Activated CD4-positive, alpha-beta T cell treated with anti-CD3 and anti-CD28 coated beads, Interleukin-2, Interleukin-6, amounts not matched to agents 100 ng/mL and 50 ng/mL, durations not matched to agents 16 hours and 8 hours (primary cell): ENCODE measurements at regions not wholly inside any gene's neighbourhood (a gene's known extent, or its start where the extent isn't known, plus 50 kb on each side); places are given as distances from the start of the nearest gene placed in this dataset.
A peak's percentile ranks its signal among the peaks of the same experiment; 100 is the strongest.
"Not testable (repeated sequence)": the region's sequence is repeated elsewhere in the genome, so short reads cannot be mapped to it uniquely, and the experiment has no call there.

Experiments used
- DNase-seq: peaks from one replicate; pipeline ENCODE4 v3.0.0-alpha.2; 2020

GRCh38 chr4:132556316-132556715, 592.8 kb upstream of the PCDH10 start:
- DNase-seq, result no peak

DNA sequence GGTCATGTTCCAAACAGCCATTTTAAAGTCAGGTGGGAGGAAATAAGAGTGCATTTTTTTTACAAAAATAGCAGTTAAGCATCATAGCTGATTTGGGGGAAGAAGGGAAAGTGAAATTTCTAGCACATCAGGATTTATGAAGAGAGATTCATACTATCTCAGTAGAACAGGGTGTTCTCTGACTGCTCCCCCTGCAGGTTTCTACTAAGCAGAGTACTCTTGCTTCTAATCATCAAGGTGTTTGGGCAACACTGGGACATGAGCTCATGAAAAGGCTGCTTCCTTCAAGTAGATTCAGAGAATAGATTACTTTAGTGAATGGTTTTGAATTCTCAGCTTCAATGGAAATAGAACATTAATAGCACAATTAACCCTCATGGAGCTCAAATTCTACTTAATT, 591.4 kb upstream of the PCDH10 start:
- no peak for DNase-seq

DNA sequence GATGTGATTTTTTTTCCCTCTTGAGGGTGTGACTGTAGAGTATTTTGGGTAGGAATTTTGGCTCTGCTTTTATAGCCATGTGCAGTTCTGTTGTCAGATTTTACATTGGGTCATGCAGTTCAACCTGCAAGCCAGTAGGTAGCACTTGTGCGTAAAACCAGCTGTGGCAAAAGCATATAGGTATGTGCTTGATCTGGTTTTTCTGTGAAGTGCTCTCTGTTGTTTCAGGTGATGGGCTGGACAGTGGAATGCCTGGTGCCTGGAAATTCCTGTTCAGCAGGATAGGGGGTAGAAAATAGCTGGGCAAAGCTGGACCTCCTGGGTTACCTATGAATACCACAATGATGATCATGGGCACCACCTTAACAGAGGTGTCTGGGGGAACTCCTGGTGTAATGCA, 584.2 kb upstream of the PCDH10 start:
- no peak for DNase-seq

DNA sequence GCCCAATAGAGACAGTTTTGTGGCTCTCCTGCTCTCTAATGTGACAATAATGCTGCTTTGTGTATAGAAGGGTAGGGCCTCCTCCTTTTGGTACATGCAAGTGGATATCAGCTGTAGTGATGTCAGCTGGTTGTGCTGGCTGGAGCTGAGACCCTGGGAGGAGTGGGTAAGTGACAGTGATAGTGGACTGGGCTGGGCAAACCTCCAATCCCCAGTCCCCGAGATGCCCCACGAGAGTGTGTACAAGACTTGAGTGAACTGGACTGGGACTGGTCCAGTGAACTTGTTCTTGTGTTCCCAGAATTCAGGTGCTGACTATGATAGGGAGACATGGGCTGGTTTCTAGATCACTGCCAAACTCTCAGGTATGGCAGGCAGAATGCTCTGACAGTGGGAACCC, 583.6 kb upstream of the PCDH10 start:
- DNase-seq, result no peak

DNA sequence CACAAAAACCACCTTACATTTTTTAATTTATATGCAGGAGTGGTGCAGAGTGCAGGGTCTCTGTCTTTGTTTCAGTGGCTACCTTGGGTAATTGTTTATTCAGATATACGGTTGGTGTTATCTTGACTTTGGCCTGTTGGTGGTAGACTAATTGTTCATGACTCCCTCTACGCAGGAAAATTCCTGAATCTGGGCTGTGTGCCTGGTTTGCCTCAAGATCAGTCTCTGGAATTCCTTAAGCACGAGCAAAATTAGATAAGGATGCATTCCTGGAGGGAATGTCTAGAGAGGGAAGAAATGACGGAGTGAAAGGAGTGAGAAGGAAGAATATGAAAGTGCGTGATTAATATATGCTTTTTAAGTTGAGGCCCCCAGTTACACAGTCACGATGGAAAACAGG, 576.9 kb upstream of the PCDH10 start:
- no peak for DNase-seq

GRCh38 chr4:132587626-132588025, 561.5 kb upstream of the PCDH10 start:
- no peak for DNase-seq

GRCh38 chr4:132592340-132592739, 556.8 kb upstream of the PCDH10 start:
- no peak for DNase-seq

- DNase-seq, result no peak
These were observed 556.2 kb upstream of the PCDH10 start for GRCh38 chr4:132592850-132593249.

DNA sequence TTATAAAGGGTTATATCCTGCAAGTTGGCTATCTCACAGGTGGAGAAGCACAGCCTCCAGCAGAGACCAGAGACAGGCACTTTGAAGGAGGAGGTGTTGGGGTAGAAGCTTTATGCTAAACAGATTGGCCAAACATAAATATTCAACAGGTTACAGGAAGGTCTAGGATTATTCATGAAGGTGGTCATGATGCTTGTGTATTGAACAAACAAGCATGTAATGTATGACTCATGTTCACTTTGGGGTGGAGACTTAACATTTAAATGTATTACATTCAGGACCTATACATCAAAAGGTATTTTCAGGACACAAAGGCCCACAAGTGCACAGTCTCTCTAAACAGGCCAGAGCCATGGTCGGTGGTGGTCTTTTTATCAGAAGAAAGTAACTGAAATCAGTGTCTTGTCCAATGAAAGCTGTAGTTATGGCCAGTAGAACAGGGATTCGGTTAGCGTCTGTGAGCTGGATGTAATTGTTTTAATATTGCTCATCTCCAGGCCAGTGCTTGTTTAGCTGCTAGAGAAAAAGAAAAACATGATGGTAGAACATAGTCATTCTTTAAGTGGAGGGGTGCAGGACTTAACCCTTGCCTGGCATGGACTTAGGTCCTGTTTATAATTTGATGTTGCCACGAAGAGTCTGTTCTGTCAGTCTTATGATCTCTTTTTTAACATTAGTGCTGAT, 555.2 kb upstream of the PCDH10 start:
- DNase-seq, result no peak

GRCh38 chr4:132596186-132596585, 552.9 kb upstream of the PCDH10 start:
- DNase-seq, result no peak

DNA sequence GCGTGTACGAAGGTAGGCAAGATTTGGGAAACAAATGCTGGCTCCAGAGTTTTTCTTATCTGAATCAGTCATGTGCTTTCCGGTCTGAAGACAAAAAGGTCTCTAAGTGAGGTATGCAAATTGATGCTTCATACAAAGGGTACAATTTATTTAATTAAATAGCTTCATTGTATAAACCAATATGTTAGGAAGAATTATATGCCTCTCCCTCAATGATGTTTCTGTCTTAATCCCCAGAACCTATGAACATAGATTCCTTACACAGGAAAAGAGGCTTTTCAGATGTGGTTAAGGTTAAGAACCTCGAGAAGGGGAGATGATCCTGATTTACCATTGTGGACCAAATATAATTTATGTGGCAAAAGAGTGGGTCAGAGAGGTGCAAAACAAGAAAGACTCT, 543.5 kb upstream of the PCDH10 start:
- no peak for DNase-seq

GRCh38 chr4:132614682-132615081, 534.4 kb upstream of the PCDH10 start:
- no peak for DNase-seq

GRCh38 chr4:132619968-132620367, 529.1 kb upstream of the PCDH10 start:
- DNase-seq, result no peak

GRCh38 chr4:132642016-132642817, 506.9 kb upstream of the PCDH10 start:
- peak; percentile 28 for DNase-seq

DNA sequence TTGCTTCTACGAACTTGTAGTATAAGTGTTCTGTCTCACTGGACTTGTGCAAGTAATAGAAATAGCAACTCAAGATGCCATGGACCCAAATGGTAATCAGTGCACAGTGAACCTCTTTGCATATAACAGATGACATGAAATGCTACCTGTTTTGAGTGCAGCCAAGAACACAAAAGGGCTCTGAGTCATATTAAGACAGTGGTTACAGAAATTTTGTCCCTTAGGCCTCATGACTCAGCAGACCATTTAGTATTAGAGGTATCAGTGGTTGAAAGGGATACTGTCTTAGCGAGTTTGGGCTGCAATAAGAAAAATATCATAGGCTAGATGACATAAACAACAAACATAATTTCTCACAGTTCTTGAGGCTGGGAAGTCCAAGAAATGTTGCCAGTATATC, 502.9 kb upstream of the PCDH10 start:
- peak; percentile 10 for DNase-seq

DNA sequence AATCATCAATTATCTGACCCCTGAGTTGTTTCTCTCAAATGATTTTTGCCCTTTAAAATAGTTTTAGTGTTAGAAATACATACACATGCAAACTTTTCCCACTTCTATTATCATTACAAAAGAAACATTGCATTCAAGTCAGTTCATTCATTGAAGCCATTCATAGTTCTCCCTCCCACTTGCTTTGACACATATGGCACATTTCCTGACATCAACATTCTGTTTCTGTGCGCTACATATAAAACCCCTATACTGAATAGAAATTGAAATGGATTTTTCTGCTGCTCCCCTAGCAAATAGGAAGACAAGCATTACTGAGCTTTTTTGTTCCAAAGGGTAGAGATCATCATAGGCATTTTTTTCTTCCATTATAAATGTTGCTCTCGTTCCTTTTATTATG, 497.9 kb upstream of the PCDH10 start:
- no peak for DNase-seq

GRCh38 chr4:132660181-132660580, 488.9 kb upstream of the PCDH10 start:
- no peak for DNase-seq

DNA sequence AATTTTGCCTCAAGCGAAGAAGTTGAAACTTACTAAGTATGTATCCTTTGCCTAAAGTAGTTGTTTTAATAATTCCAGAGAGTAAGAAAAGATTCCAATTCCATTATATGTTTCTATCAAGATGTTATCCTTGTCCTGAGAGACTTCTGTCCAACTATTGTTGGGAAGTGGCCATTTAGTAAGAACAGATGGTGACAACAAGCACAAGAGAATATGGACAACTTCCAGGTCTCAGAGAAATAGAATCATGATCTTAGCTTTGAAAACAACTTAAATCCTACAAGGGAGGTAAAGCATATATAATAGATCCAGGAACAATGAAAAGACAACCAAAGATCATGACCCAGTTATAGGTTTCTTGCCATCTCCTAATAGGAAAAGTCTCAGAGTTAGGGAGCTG, 486.6 kb upstream of the PCDH10 start:
- DNase-seq, result no peak

- no peak for DNase-seq
These were observed 479.3 kb upstream of the PCDH10 start for GRCh38 chr4:132669786-132670185.

- no peak for DNase-seq
These were observed 478.5 kb upstream of the PCDH10 start for GRCh38 chr4:132670557-132670956.

GRCh38 chr4:132683957-132684356, 465.1 kb upstream of the PCDH10 start:
- DNase-seq, result no peak

DNA sequence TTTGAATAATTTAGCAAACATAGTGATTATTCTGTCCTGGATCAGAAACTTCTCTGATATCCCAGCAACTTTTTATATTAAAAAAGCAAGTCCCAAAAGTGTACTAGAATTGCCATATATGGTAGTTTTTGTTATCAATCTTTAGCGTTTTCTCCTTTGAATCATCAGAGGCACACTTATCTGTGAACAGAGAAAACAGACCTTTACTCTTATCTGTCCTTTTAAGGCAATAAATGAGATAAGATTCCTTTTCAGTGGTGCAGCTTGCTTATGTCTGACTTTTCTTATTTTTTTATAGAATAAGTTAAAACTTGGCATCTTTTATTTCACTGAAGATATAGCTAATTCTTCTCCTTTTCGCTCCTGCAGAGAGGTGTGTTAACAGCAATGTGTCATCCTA, 458.1 kb upstream of the PCDH10 start:
- DNase-seq, result no peak

DNA sequence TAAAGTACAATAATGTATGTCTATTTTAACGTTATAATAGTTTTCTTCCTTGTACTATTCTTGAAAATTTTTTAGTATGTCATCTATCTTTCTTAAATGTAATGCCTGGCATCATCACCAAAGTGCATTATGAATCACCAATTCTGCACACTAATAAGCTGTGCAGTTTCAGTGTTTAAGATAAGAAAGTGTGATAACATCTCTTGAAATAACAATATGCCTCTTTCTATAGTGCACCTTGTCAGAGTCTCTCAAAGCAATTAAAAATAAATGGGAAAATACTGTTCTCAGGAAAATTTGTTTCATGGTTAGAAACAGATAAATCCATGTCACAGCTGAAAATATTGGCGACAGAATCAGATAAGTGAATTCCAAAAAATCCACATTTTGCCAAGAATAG, 457.4 kb upstream of the PCDH10 start:
- no peak for DNase-seq

DNA sequence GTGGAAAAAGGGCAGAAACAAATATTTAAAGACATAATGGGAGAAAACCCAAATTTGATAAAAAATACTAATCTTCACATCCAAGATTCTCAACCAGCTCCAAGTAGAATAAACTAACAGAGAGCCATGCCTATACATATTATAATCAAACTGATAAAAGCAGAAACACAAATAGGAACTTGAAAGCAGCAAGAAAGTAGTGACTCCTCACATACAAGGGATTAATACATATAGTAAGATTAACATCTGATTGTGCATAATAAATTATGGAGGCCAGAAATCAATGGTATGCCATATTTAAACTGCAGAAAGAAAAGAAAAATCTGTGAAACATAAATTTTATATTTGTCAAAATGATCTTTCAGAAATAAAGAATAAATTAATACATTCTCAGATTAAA, 454.3 kb upstream of the PCDH10 start:
- no peak for DNase-seq

- not testable (repeated sequence) for DNase-seq
These were observed 451.6 kb upstream of the PCDH10 start for GRCh38 chr4:132697505-132697904.
